Astrocyte (in vitro differentiated cells and primary cell): ENCODE measurements at regions not wholly inside any gene's neighbourhood (a gene's known extent, or its start where the extent isn't known, plus 50 kb on each side); places are given as distances from the start of the nearest gene placed in this dataset.

Experiments used
- DNase-seq: peaks from one replicate; pipeline ENCODE4 v3.0.0-alpha.2; 2010; ENCODE audit warnings: low read depth
- FAIRE-seq: peaks from 2 replicates; lab custom pipeline; 2011; peaks lifted over from hg19 to GRCh38; lab: Jason Lieb, UNC
- H2AFZ ChIP-seq: 2 replicates; pipeline ENCODE4 v1.6.0; 2012; ENCODE audit warnings: low read depth, low read length, inconsistent platforms
- H3K27ac ChIP-seq: 2 replicates; pipeline ENCODE4 v1.5.1; 2011; ENCODE audit warnings: low read depth, low read length, inconsistent platforms
- H3K27me3 ChIP-seq: 2 replicates; pipeline ENCODE4 v1.6.0; 2011; ENCODE audit warnings: low read length, inconsistent platforms; ENCODE audit not compliant: insufficient read depth
- H3K36me3 ChIP-seq: 2 replicates; pipeline ENCODE4 v1.5.1; 2011; ENCODE audit warnings: low read length, inconsistent platforms; ENCODE audit not compliant: insufficient read depth
- H3K4me1 ChIP-seq: 2 replicates; pipeline ENCODE4 v1.5.1; 2011; ENCODE audit warnings: low read length, inconsistent platforms; ENCODE audit not compliant: insufficient read depth
- H3K4me2 ChIP-seq: 2 replicates; pipeline ENCODE4 v1.6.0; 2012; ENCODE audit warnings: low read length, inconsistent platforms
- H3K4me3 ChIP-seq: 2 replicates; pipeline ENCODE4 v1.5.1; 2011; ENCODE audit warnings: low read depth, mild to moderate bottlenecking, low read length, inconsistent platforms; ENCODE audit not compliant: insufficient read depth
- H3K79me2 ChIP-seq: 2 replicates; pipeline ENCODE4 v1.6.0; 2012; ENCODE audit warnings: mild to moderate bottlenecking, low read length, inconsistent platforms; ENCODE audit not compliant: insufficient read depth
- H3K9ac ChIP-seq: 2 replicates; pipeline ENCODE4 v1.6.0; 2012; ENCODE audit warnings: mild to moderate bottlenecking, low read length, inconsistent platforms
- H3K9me3 ChIP-seq: 2 replicates; pipeline ENCODE4 v1.5.1; 2012; ENCODE audit warnings: low read depth, mild to moderate bottlenecking, low read length, inconsistent platforms; ENCODE audit not compliant: insufficient read depth
- H4K20me1 ChIP-seq: 2 replicates; pipeline ENCODE4 v1.6.0; 2012; ENCODE audit warnings: low read length, inconsistent platforms; ENCODE audit not compliant: insufficient read depth
- H3K27ac Mint-ChIP-seq: one replicate; pipeline ENCODE4 v1.8.0; 2021; ENCODE audit warnings: mild to moderate bottlenecking, mixed read lengths; ENCODE audit not compliant: unreplicated experiment
- H3K27me3 Mint-ChIP-seq: one replicate; pipeline ENCODE4 v1.8.0; 2021; ENCODE audit warnings: low read depth, mixed read lengths; ENCODE audit not compliant: unreplicated experiment
- H3K36me3 Mint-ChIP-seq: one replicate; pipeline ENCODE4 v1.8.0; 2021; ENCODE audit warnings: low read depth, mixed read lengths; ENCODE audit not compliant: unreplicated experiment
- H3K4me1 Mint-ChIP-seq: one replicate; pipeline ENCODE4 v1.8.0; 2021; ENCODE audit warnings: low read depth, mixed read lengths; ENCODE audit not compliant: unreplicated experiment
- H3K4me3 Mint-ChIP-seq: one replicate; pipeline ENCODE4 v1.8.0; 2021; ENCODE audit warnings: mild to moderate bottlenecking, moderate library complexity, mixed read lengths; ENCODE audit not compliant: unreplicated experiment
- H3K9me3 Mint-ChIP-seq: one replicate; pipeline ENCODE4 v1.8.0; 2021; ENCODE audit warnings: mild to moderate bottlenecking, mixed read lengths; ENCODE audit not compliant: unreplicated experiment
- CTCF ChIP-seq: IDR thresholded peaks from 2 replicates; pipeline ENCODE4 v1.5.1; 2011; ENCODE audit warnings: low read depth, mild to moderate bottlenecking, inconsistent platforms, low read length, moderate library complexity; ENCODE audit not compliant: insufficient read depth
- EZH2 ChIP-seq: IDR thresholded peaks from 2 replicates; pipeline ENCODE4 v1.6.1; 2012; ENCODE audit warnings: mild to moderate bottlenecking, low read length, inconsistent platforms; ENCODE audit not compliant: insufficient read depth

- Histone ChIP-seq H3K79me2 (no peaks in the 10 kb centered on the region), H3K27me3 (no peaks in the 10 kb centered on the region), H3K4me1 (no peaks in the 10 kb centered on the region), H2AFZ (no peak overlapping the region), H3K27ac (no peak overlapping the region), H3K4me3 (no peak overlapping the region), H3K9ac (no peak overlapping the region), H3K9me3 (no peaks in the 10 kb centered on the region), H4K20me1 (no peaks in the 10 kb centered on the region), H3K36me3 (no peaks in the 10 kb centered on the region), H3K4me2 (no peak overlapping the region)
- Mint-ChIP-seq H3K27me3 (peaks cover 35% of the 10 kb centered on the region), H3K4me3 (no peak overlapping the region), H3K4me1 (no peaks in the 10 kb centered on the region), H3K36me3 (no peaks in the 10 kb centered on the region), H3K9me3 (peaks cover 2% of the 10 kb centered on the region), H3K27ac (no peak overlapping the region)
- no peak for FAIRE-seq
- DNase-seq, result no peak
- no peak for TF ChIP-seq EZH2
- no peak for TF ChIP-seq CTCF
These were observed 192.7 kb upstream of the MKI67 start for GRCh38 chr10:128318913-128319312.

GRCh38 chr10:128322106-128322505, 195.9 kb upstream of the MKI67 start:
- Histone ChIP-seq H3K27ac (no peak overlapping the region), H3K36me3 (no peaks in the 10 kb centered on the region), H3K79me2 (no peaks in the 10 kb centered on the region), H4K20me1 (no peaks in the 10 kb centered on the region), H3K9ac (no peak overlapping the region), H3K4me2 (no peak overlapping the region), H3K4me3 (no peak overlapping the region), H3K4me1 (no peaks in the 10 kb centered on the region), H2AFZ (no peak overlapping the region), H3K27me3 (no peaks in the 10 kb centered on the region), H3K9me3 (peaks cover 3% of the 10 kb centered on the region)
- no peak for DNase-seq
- TF ChIP-seq EZH2, result no peak
- no peak for TF ChIP-seq CTCF
- H3K27ac Mint-ChIP-seq, result no peak overlapping the region
- FAIRE-seq, result no peak
- no peaks in the 10 kb centered on the region for H3K36me3 Mint-ChIP-seq
- peaks cover 27% of the 10 kb centered on the region for H3K27me3 Mint-ChIP-seq
- H3K4me3 Mint-ChIP-seq, result no peak overlapping the region
- no peaks in the 10 kb centered on the region for H3K9me3 Mint-ChIP-seq
- no peaks in the 10 kb centered on the region for H3K4me1 Mint-ChIP-seq

- Histone ChIP-seq H3K4me2 (no peak overlapping the region), H3K79me2 (no peaks in the 10 kb centered on the region), H3K9ac (no peak overlapping the region), H4K20me1 (no peaks in the 10 kb centered on the region), H3K27ac (no peak overlapping the region), H3K27me3 (no peaks in the 10 kb centered on the region), H2AFZ (no peak overlapping the region), H3K4me1 (no peaks in the 10 kb centered on the region), H3K9me3 (peaks cover 3% of the 10 kb centered on the region), H3K36me3 (no peaks in the 10 kb centered on the region), H3K4me3 (no peak overlapping the region)
- Mint-ChIP-seq H3K27ac (no peak overlapping the region), H3K9me3 (no peaks in the 10 kb centered on the region), H3K4me1 (no peaks in the 10 kb centered on the region), H3K36me3 (no peaks in the 10 kb centered on the region), H3K4me3 (no peak overlapping the region), H3K27me3 (peaks cover 26% of the 10 kb centered on the region)
- DNase-seq, result no peak
- no peak for TF ChIP-seq CTCF
- no peak for TF ChIP-seq EZH2
- FAIRE-seq, result no peak
These were observed 196.7 kb upstream of the MKI67 start for GRCh38 chr10:128322950-128323349.
